Adrenal gland (tissue), 9 donors: ENCODE measurements at regions not wholly inside any gene's neighbourhood (a gene's known extent, or its start where the extent isn't known, plus 50 kb on each side); places are given as distances from the start of the nearest gene placed in this dataset.
"Not testable (repeated sequence)": the region's sequence is repeated elsewhere in the genome, so short reads cannot be mapped to it uniquely, and the experiment has no call there.

Source experiments
- DNase-seq, 7 donors: peaks; one replicate each; pipeline ENCODE4 v3.0.0-alpha.2; 2019 to 2020
- H3K27ac ChIP-seq, 5 donors: fragments of 200-600 bp; sonication (generic) in 4 of 5; 1 replicate in 3 of 5; 2 replicates in 2 of 5; pipeline versions ENCODE4 v1.5.1 to v1.8.0; 2016 to 2020; ENCODE audit warnings: mild to moderate bottlenecking in 1 of 5
- H3K27me3 ChIP-seq: fragments of 200-600 bp; 2 replicates; pipeline ENCODE4 v1.8.0; 2021
- H3K36me3 ChIP-seq, 2 donors: fragments of 200-600 bp; replicated peaks in 1 of 2; 1 replicate in 1 of 2; 2 replicates in 1 of 2; pipeline versions ENCODE4 v1.5.1 to v1.8.0; 2018 to 2022
- H3K4me1 ChIP-seq, 2 donors: fragments of 200-600 bp; replicated peaks in 1 of 2; 1 replicate in 1 of 2; 2 replicates in 1 of 2; pipeline versions ENCODE4 v1.5.1 to v1.8.0; 2018 to 2021
- H3K4me3 ChIP-seq, 4 donors: fragments of 200-600 bp; sonication (generic) in 3 of 4; one replicate each; pipeline ENCODE4 v1.5.1; 2016 to 2018
- H3K9me3 ChIP-seq, 3 donors: fragments of 200-600 bp; sonication (generic) in 1 of 3; replicated peaks in 1 of 3; 1 replicate in 2 of 3; 2 replicates in 1 of 3; pipeline versions ENCODE4 v1.5.1 to v1.8.0; 2016 to 2021
- POLR2A ChIP-seq, 2 donors: fragments of 450-650 bp; IDR thresholded peaks; one replicate each; pipeline ENCODE4 v1.6.1; 2017; ENCODE audit warnings: antibody characterized with exemption in 2 of 2, mild to moderate bottlenecking in 2 of 2, moderate library complexity in 1 of 2
- WGBS, 4 donors: extraction: QIAGEN DNeasy Blood & Tissue Kit in 2 of 4; methylation state at CpG; one replicate each; pipeline versions ENCODE4 v1.1.5 to v1.1.7; 2013 to 2017; 5-methylcytosine and 5-hydroxymethylcytosine counted together
- intact Hi-C, 2 donors: fragments of 100-400 bp; cut with DNase I; formaldehyde crosslinking; loops; one replicate each; pipeline versions ENCODE4 v1.14.1 to v1.15.0; 2022 to 2023
- TF ChIP-seq, protein P1 (sequence below), 6 experiments: fragments of 450-650 bp in 4 of 6; fragments of 200-600 bp in 2 of 6; sonication (generic) in 1 of 6; IDR thresholded peaks; 1 replicate in 5 of 6; 2 replicates in 1 of 6; pipeline versions ENCODE4 v1.5.1 to v1.8.0; 2016 to 2021; ENCODE audit warnings: antibody characterized with exemption in 6 of 6, mild to moderate bottlenecking in 2 of 6, moderate library complexity in 1 of 6
- donor health status: healthy with polysubstance abuse.
- donor health status: Bipolar disorder and iron deficiency.
- donor health status: DM: yes; HTN: yes; CAD: no.
- donor health status: DM: no; HTN: no; CAD: no.
- donor health status: DM: no; HTN: no; CAD: no.

DNA sequence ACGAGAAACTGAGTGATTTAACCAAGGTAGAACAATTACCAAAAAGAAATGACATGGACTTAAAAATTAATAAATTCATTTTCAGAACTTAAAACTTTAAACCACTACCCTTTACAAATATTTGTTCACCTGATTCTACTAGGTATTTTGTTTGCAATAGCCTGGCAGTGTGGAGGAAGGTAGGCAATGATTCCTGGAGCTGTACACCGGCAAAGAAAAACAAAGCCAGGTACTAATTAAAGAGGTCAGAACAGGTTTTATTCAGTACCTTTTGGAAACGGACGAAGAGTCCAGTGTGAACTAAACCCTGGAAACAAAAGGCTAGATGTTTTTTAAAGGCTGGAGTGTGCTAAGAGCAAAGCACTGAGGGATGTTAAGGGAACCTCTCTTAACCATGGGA lies 561.3 kb upstream of the FSHR start:
- no peak for DNase-seq
- Histone ChIP-seq H3K27me3 (no peaks in the 10 kb centered on the region), H3K9me3 (no peaks in the 10 kb centered on the region), H3K4me1 (no peaks in the 10 kb centered on the region), H3K36me3 (no peaks in the 10 kb centered on the region), H3K4me3 (no peak overlapping the region), H3K27ac (no peak overlapping the region)
- no peak for TF ChIP-seq POLR2A (IDR thresholded peaks at IDR 0.05)
- TF ChIP-seq, protein P1, sequence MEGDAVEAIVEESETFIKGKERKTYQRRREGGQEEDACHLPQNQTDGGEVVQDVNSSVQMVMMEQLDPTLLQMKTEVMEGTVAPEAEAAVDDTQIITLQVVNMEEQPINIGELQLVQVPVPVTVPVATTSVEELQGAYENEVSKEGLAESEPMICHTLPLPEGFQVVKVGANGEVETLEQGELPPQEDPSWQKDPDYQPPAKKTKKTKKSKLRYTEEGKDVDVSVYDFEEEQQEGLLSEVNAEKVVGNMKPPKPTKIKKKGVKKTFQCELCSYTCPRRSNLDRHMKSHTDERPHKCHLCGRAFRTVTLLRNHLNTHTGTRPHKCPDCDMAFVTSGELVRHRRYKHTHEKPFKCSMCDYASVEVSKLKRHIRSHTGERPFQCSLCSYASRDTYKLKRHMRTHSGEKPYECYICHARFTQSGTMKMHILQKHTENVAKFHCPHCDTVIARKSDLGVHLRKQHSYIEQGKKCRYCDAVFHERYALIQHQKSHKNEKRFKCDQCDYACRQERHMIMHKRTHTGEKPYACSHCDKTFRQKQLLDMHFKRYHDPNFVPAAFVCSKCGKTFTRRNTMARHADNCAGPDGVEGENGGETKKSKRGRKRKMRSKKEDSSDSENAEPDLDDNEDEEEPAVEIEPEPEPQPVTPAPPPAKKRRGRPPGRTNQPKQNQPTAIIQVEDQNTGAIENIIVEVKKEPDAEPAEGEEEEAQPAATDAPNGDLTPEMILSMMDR (IDR thresholded peaks at IDR 0.05), result no peak
- intact Hi-C loops, result no loop called here
- WGBS, 4 donors, result 67 to 84% (median 73%) methylated on average over 4 of the region's 4 CpGs

- 67 to 75% (median 71%) methylated on average over 2 of the region's 2 CpGs for WGBS, 4 donors
- TF ChIP-seq, protein P1 (IDR thresholded peaks at IDR 0.05), result no peak
- TF ChIP-seq POLR2A (IDR thresholded peaks at IDR 0.05), result no peak
- no peak overlapping the region for H3K27ac ChIP-seq
- no peak overlapping the region for H3K4me3 ChIP-seq
- no peaks in the 10 kb centered on the region for H3K27me3 ChIP-seq
- no peaks in the 10 kb centered on the region for H3K36me3 ChIP-seq
- intact Hi-C loops, result no loop called here
- H3K4me1 ChIP-seq, result no peaks in the 10 kb centered on the region
- DNase-seq, result no peak
- no peaks in the 10 kb centered on the region for H3K9me3 ChIP-seq
These were observed 560.1 kb upstream of the FSHR start for GRCh38 chr2:49714454-49714853.

DNA sequence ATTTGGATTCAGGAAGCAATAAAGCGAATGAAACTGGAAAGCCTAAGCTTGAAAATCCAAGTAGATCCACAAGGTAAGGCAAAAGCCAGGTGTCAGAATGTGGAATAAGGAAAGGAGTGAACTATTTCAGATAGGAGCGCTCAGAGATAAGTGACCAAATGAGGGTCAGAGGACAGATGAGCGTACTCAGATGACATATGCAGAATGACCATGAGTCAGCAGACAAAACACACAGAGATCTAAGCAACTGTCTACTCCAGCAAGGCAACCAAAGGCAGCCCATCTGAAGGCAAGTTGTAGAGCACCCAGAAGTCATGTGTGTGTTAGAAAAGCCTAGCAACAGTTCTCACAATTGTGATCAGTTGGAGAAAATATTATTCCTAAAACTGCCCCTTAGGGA lies 548.4 kb upstream of the FSHR start:
- WGBS, 4 donors, result 75 to 91% (median 82%) methylated on average over 3 of the region's 3 CpGs
- Histone ChIP-seq H3K27me3 (no peaks in the 10 kb centered on the region), H3K4me1 (no peaks in the 10 kb centered on the region), H3K9me3 (no peaks in the 10 kb centered on the region), H3K27ac (no peak overlapping the region), H3K4me3 (no peak overlapping the region), H3K36me3 (no peaks in the 10 kb centered on the region)
- intact Hi-C loops, result no loop called here
- no peak for TF ChIP-seq POLR2A (IDR thresholded peaks at IDR 0.05)
- TF ChIP-seq, protein P1 (IDR thresholded peaks at IDR 0.05), result no peak
- no peak for DNase-seq

GRCh38 chr2:49693961-49694360 lies 539.6 kb upstream of the FSHR start:
- H3K36me3 ChIP-seq, result no peaks in the 10 kb centered on the region
- no peak overlapping the region for H3K27ac ChIP-seq
- no peak for TF ChIP-seq POLR2A (IDR thresholded peaks at IDR 0.05)
- TF ChIP-seq, protein P1 (IDR thresholded peaks at IDR 0.05), result no peak
- no peaks in the 10 kb centered on the region for H3K9me3 ChIP-seq
- no peaks in the 10 kb centered on the region for H3K4me1 ChIP-seq
- intact Hi-C loops, result no loop called here
- H3K27me3 ChIP-seq, result no peaks in the 10 kb centered on the region
- no peak overlapping the region for H3K4me3 ChIP-seq
- DNase-seq, result no peak

DNA sequence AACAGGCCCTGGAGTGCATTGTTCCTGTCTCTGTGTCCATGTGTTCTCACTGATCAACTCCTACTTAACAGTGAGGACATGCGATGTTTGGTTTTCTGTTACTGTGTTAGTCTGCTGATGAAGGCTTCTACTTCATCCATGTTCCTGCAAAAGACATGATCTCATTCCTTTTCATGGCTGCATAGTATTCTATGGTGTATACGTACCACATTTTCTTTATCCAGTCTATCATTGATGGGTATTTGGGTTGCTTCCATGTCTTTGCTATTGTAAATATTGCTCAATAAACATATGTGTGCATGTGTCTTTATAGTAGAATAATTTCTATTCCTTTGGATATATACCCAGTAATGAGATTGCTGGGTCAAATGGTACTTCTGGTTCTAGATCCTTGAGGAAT lies 537.7 kb upstream of the FSHR start:
- H3K9me3 ChIP-seq, DNase-seq, H3K27me3 ChIP-seq, H3K4me1 ChIP-seq, intact Hi-C loops, H3K4me3 ChIP-seq, H3K36me3 ChIP-seq, H3K27ac ChIP-seq: not testable (repeated sequence)
- 83 to 90% (median 84%) methylated on average over 2 of the region's 2 CpGs for WGBS, 4 donors
